Activated CD4-positive, alpha-beta T cell treated with anti-CD3 and anti-CD28 coated beads, Interleukin-2, amount 10 ng/mL, durations not matched to agents 7 days and 5 days (primary cell): ENCODE measurements at regions not wholly inside any gene's neighbourhood (a gene's known extent, or its start where the extent isn't known, plus 50 kb on each side); places are given as distances from the start of the nearest gene placed in this dataset.
"Not testable (repeated sequence)": the region's sequence is repeated elsewhere in the genome, so short reads cannot be mapped to it uniquely, and the experiment has no call there.

Experiments
- CTCF ChIA-PET: fragments of 350-600 bp; sonication (Branson Sonifier 250); formaldehyde crosslinking; loops from one replicate; lab custom pipeline; 2021; ENCODE audit warnings: antibody characterized with exemption; lab: Charles Lee
- POLR2A ChIA-PET: fragments of 350-600 bp; sonication (Branson Sonifier 250); formaldehyde crosslinking; loops from one replicate; lab custom pipeline; 2021; ENCODE audit warnings: antibody characterized with exemption; lab: Charles Lee
- DNase-seq: peaks from one replicate; pipeline ENCODE4 v3.0.0-alpha.2; 2020
- H3K27ac Mint-ChIP-seq: one replicate; pipeline ENCODE4 v1.8.0; 2021; ENCODE audit warnings: mild to moderate bottlenecking, moderate library complexity, mixed read lengths
- H3K27me3 Mint-ChIP-seq: one replicate; pipeline ENCODE4 v1.8.0; 2021; ENCODE audit warnings: mixed read lengths
- H3K36me3 Mint-ChIP-seq: one replicate; pipeline ENCODE4 v1.8.0; 2021; ENCODE audit warnings: low read depth, mixed read lengths
- H3K4me1 Mint-ChIP-seq: one replicate; pipeline ENCODE4 v1.8.0; 2021; ENCODE audit warnings: mixed read lengths
- H3K4me3 Mint-ChIP-seq: one replicate; pipeline ENCODE4 v1.8.0; 2021; ENCODE audit warnings: mild to moderate bottlenecking, moderate library complexity, mixed read lengths
- H3K9me3 Mint-ChIP-seq: one replicate; pipeline ENCODE4 v1.8.0; 2021; ENCODE audit warnings: mixed read lengths

DNA sequence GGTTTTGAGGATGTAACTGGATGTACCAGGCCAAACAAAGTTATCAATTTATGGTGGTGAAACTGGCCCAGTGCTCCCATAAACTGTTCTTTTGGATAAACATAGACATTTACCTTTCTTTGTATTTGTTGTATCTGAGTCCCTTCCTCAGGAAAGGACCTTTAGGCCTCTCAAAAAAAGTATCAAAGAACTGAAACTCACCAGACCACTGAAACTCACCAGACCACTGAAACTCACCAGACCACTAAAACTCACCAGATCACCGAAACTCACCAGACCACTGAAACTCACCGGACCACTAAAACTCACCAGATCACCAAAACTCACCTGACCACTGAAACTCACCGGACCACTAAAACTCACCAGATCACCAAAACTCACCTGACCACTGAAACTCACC lies 597.6 kb upstream of the GOT2 start:
- H3K9me3 Mint-ChIP-seq, H3K27me3 Mint-ChIP-seq, H3K4me1 Mint-ChIP-seq, H3K4me3 Mint-ChIP-seq, CTCF ChIA-PET, H3K27ac Mint-ChIP-seq, DNase-seq, POLR2A ChIA-PET, H3K36me3 Mint-ChIP-seq: not testable (repeated sequence)

DNA sequence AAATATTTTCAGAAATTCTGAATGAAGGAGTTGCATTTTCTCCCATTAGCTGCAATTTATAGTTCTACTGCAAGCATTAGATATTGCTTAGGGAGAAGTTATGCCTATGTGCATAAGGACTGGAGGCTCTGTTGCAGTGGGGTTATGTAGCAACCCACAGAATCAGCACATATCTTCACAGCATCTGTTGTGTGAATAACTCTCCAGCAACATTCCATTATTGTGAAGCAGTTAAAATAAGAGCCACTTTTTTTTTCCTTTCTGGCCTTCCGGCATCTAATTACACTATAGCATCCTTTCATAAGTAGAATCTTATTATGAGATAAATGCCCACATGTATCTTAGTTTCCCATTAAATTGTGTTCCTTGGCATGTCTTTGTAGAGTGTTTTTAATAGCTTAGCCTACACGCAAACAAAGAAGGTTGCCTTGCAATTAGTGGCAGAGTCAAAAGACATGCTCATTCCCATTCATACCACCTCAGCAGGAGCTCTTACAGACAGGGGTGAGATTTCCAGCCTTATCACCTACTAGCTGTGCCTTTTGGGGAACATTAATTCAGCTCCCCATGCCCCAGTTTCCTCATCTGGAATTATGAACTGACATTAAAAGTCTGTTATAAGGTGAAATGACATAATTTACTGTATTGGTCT lies 596.0 kb upstream of the GOT2 start:
- Mint-ChIP-seq H3K36me3 (no peaks in the 10 kb centered on the region), H3K27ac (no peak overlapping the region), H3K9me3 (peaks cover 8% of the 10 kb centered on the region), H3K4me3 (no peak overlapping the region), H3K4me1 (no peaks in the 10 kb centered on the region), H3K27me3 (no peaks in the 10 kb centered on the region)
- DNase-seq = no peak
- POLR2A ChIA-PET = no interaction called here
- CTCF ChIA-PET = no interaction called here

DNA sequence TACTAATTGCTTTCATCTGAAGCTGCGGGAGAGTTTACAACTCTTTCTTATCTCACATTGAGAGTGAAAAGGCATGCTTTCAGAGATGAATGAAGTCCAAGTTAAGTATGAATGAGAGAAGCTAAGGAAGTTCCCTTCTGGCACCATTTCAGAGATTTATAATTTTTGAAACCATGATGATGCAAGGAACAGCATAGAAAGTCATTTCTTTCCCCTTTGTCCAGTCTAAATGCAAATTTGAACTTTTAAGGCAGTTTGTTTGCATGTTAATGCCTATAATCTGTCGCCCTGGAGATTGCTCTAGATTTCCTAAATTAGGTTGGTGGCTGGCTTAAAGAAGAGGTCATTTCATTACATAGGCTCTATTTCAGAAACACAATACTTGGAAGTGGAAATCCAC lies 594.8 kb upstream of the GOT2 start:
- peaks cover 8% of the 10 kb centered on the region for H3K9me3 Mint-ChIP-seq
- DNase-seq = no peak
- no peaks in the 10 kb centered on the region for H3K36me3 Mint-ChIP-seq
- no peaks in the 10 kb centered on the region for H3K27me3 Mint-ChIP-seq
- H3K27ac Mint-ChIP-seq = no peak overlapping the region
- ChIA-PET POLR2A (no interaction called here), CTCF (no interaction called here)
- H3K4me1 Mint-ChIP-seq = no peaks in the 10 kb centered on the region
- no peak overlapping the region for H3K4me3 Mint-ChIP-seq

- H3K36me3 Mint-ChIP-seq = no peaks in the 10 kb centered on the region
- no peaks in the 10 kb centered on the region for H3K27me3 Mint-ChIP-seq
- no peaks in the 10 kb centered on the region for H3K4me1 Mint-ChIP-seq
- ChIA-PET CTCF (no interaction called here), POLR2A (no interaction called here)
- no peak for DNase-seq
- H3K9me3 Mint-ChIP-seq = peaks cover 3% of the 10 kb centered on the region
- no peak overlapping the region for H3K27ac Mint-ChIP-seq
- no peak overlapping the region for H3K4me3 Mint-ChIP-seq
Measured at GRCh38 chr16:59327894-59328293, 593.8 kb upstream of the GOT2 start.

- ChIA-PET CTCF (no interaction called here), POLR2A (no interaction called here)
- no peak overlapping the region for H3K4me3 Mint-ChIP-seq
Measured at GRCh38 chr16:59326955-59327354, 592.8 kb upstream of the GOT2 start.

DNA sequence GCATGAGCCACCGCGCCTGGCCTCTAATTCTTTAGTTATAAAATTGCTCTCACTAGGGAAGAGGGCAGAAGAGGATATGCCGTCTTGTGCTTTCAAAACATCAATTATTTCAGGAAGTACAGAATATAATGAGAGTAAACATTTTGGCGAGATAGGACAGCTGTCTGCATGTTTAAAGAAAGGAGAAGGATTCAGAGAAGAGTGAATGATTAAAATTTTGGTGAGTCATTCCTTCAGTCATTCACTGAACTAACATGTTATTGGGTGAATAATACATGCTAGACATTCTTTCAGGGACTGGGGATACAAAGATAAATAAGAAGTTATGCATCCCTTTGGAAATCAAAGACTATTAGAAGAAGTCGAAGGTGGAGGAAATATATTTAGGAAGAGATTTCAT lies 590.3 kb upstream of the GOT2 start:
- CTCF ChIA-PET = no interaction called here
- Mint-ChIP-seq H3K9me3 (no peaks in the 10 kb centered on the region), H3K36me3 (no peaks in the 10 kb centered on the region), H3K27me3 (no peaks in the 10 kb centered on the region), H3K4me3 (no peak overlapping the region), H3K27ac (no peak overlapping the region), H3K4me1 (no peaks in the 10 kb centered on the region)
- no peak for DNase-seq
- POLR2A ChIA-PET = no interaction called here

More at GRCh38 chr16:59326955-59327354, 592.8 kb upstream of the GOT2 start:
- Mint-ChIP-seq H3K9me3 (peaks cover 3% of the 10 kb centered on the region), H3K27me3 (no peaks in the 10 kb centered on the region), H3K27ac (no peak overlapping the region), H3K36me3 (no peaks in the 10 kb centered on the region), H3K4me1 (no peaks in the 10 kb centered on the region)
- DNase-seq = no peak

- no peak for DNase-seq
- Mint-ChIP-seq H3K4me1 (no peaks in the 10 kb centered on the region), H3K36me3 (no peaks in the 10 kb centered on the region), H3K27me3 (no peaks in the 10 kb centered on the region), H3K4me3 (no peak overlapping the region), H3K9me3 (no peaks in the 10 kb centered on the region), H3K27ac (no peak overlapping the region)
- POLR2A ChIA-PET = no interaction called here
- CTCF ChIA-PET = no interaction called here
Measured at GRCh38 chr16:59320657-59321056, 586.5 kb upstream of the GOT2 start.

DNA sequence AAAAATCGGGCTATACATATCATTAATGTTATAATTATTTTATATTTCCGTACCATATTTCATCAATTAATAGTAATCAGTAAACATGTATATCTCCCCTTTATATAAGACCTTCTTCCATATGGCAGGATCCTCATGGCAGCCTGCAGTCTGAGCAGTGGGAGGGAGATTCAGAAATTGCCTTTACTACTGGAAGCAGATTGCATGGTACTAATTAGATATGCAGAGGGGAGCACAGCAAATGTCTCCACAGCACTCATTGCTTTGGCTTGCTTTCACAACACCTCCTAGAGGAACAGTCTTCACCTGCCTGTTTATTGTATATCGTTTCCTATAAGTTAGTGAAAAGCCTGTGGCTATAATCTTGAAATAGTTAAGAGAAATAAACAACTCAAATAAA lies 585.8 kb upstream of the GOT2 start:
- DNase-seq = no peak
- ChIA-PET POLR2A (no interaction called here), CTCF (no interaction called here)
- no peaks in the 10 kb centered on the region for H3K27me3 Mint-ChIP-seq
- no peak overlapping the region for H3K4me3 Mint-ChIP-seq
- H3K4me1 Mint-ChIP-seq = no peaks in the 10 kb centered on the region
- no peaks in the 10 kb centered on the region for H3K36me3 Mint-ChIP-seq
- H3K9me3 Mint-ChIP-seq = no peaks in the 10 kb centered on the region
- no peak overlapping the region for H3K27ac Mint-ChIP-seq

GRCh38 chr16:59305850-59306249 lies 571.7 kb upstream of the GOT2 start:
- Mint-ChIP-seq H3K36me3 (no peaks in the 10 kb centered on the region), H3K27ac (no peak overlapping the region), H3K9me3 (no peaks in the 10 kb centered on the region), H3K27me3 (no peaks in the 10 kb centered on the region), H3K4me1 (no peaks in the 10 kb centered on the region), H3K4me3 (no peak overlapping the region)
- DNase-seq = no peak
- CTCF ChIA-PET = no interaction called here
- POLR2A ChIA-PET = no interaction called here

DNA sequence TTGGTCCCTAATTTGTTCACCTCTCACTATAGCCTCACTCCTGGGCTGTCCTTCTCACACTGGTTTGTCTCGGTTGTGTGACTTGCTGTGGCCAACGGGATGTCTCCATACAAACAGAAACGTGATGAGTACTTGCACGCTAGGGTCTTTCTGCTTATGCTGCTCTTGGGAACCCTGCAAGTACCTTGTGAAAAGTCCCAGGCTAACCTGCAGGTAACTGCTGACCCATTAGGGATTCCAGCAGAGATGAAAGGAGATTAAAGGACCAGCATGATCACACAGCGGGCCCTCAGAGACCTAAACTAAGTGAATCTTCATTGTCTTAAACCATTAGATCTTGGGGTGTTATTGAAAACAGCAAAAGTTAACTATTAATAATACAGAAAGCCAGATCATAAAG lies 562.8 kb upstream of the GOT2 start:
- DNase-seq = no peak
- Mint-ChIP-seq H3K27ac (no peak overlapping the region), H3K4me3 (no peak overlapping the region), H3K36me3 (no peaks in the 10 kb centered on the region), H3K4me1 (no peaks in the 10 kb centered on the region), H3K27me3 (peaks cover 2% of the 10 kb centered on the region), H3K9me3 (no peaks in the 10 kb centered on the region)
- ChIA-PET POLR2A (no interaction called here), CTCF (no interaction called here)

- ChIA-PET CTCF (no interaction called here), POLR2A (no interaction called here)
- H3K27ac Mint-ChIP-seq = no peak overlapping the region
- H3K27me3 Mint-ChIP-seq = peaks cover 2% of the 10 kb centered on the region
- no peak overlapping the region for H3K4me3 Mint-ChIP-seq
- H3K4me1 Mint-ChIP-seq = no peaks in the 10 kb centered on the region
- no peak for DNase-seq
- no peaks in the 10 kb centered on the region for H3K9me3 Mint-ChIP-seq
- no peaks in the 10 kb centered on the region for H3K36me3 Mint-ChIP-seq
Measured at GRCh38 chr16:59295993-59296736, 562.0 kb upstream of the GOT2 start.

GRCh38 chr16:59295474-59295873 lies 561.4 kb upstream of the GOT2 start:
- no peak overlapping the region for H3K4me3 Mint-ChIP-seq
- DNase-seq = no peak
- peaks cover 2% of the 10 kb centered on the region for H3K27me3 Mint-ChIP-seq
- no peaks in the 10 kb centered on the region for H3K36me3 Mint-ChIP-seq
- ChIA-PET POLR2A (no interaction called here), CTCF (no interaction called here)
- no peaks in the 10 kb centered on the region for H3K9me3 Mint-ChIP-seq
- H3K4me1 Mint-ChIP-seq = no peaks in the 10 kb centered on the region
- no peak overlapping the region for H3K27ac Mint-ChIP-seq

DNA sequence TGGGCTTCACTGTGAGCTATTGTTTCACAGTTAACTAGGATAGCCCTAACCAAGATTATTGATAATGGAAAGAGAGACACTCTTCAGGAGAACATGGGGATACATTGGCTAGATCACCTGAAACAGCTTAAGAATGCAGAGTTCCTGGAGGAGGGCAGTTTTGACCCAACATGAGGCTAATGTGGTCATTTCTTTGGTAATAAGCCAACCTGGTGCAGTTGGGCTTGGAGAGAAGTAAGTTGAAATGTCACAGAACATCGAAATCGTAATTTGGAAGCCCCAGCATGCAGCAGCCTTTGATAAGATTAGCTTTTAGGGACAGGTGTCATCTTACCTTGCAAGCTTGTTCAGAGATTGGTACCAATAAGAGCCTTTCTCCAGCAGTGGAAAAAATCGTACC lies 556.6 kb upstream of the GOT2 start:
- H3K4me1 Mint-ChIP-seq = no peaks in the 10 kb centered on the region
- no peak overlapping the region for H3K27ac Mint-ChIP-seq
- peaks cover 2% of the 10 kb centered on the region for H3K27me3 Mint-ChIP-seq
- no peaks in the 10 kb centered on the region for H3K9me3 Mint-ChIP-seq
- H3K36me3 Mint-ChIP-seq = no peaks in the 10 kb centered on the region
- ChIA-PET POLR2A (no interaction called here), CTCF (no interaction called here)
- DNase-seq = no peak
- H3K4me3 Mint-ChIP-seq = no peak overlapping the region

DNA sequence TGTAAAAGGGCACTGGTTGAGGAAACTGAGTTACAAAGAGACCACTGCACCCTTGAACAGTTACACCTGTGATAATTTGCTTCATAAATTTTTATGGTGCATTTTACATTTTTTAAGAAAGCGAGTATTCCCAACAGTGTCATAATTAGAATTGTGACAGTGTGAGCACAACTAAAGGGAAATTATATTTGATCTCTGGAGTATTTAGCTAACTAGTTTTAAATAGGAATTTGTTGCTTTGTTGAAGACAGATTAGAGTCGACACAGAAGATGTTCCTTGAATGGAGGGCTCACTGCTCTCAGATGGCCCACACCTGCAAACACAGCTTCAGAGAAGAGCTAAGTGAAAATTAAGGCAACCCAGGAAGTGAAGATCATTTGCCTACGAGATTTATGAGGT lies 555.0 kb upstream of the GOT2 start:
- ChIA-PET CTCF (interaction anchor here (0.7 kb wide), 1 partner anchor 305 kb away, joined by 3 read pairs; no protein-coding TSS in a partner anchor), POLR2A (no interaction called here)
- Mint-ChIP-seq H3K9me3 (no peaks in the 10 kb centered on the region), H3K27me3 (peaks cover 2% of the 10 kb centered on the region), H3K27ac (no peak overlapping the region), H3K4me1 (no peaks in the 10 kb centered on the region), H3K4me3 (no peak overlapping the region), H3K36me3 (no peaks in the 10 kb centered on the region)
- DNase-seq = no peak
